ENCODE measurements at regions not wholly inside any gene's neighbourhood (a gene's known extent, or its start where the extent isn't known, plus 50 kb on each side); places are given as distances from the start of the nearest gene placed in this dataset.

DNA sequence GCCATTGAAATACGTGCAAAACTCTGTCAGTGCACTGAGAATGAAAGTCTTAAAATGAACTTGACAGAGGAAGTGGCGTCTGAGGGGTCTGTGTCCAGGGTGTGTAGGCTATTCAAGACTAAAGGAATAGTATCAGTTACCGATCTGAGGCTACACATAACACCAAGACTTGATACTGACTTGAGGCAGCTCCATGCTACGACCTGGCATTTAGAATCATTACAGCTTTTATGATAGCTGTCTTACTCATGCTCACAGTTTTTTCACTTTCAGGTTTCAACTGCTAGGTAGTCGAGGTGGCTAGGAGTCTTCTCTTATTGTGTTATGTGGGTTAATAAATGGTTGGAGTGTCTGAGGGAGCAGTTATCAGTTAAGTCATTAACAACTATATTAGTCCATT lies 92.8 kb upstream of the SLCO6A1 start:
- TF ChIP-seq RELA (CRISPR knock-in tag; IDR thresholded peaks at IDR 0.05; ENCODE audit: borderline replicate concordance) (no peak), SP1 (CRISPR knock-in tag; conservative IDR thresholded peaks at IDR 0.05) (no peak), CTCF (IDR thresholded peaks at IDR 0.05) (no peak), CREM (CRISPR knock-in tag; IDR thresholded peaks at IDR 0.05) (no peak), ZNF416 (CRISPR knock-in tag; IDR thresholded peaks at IDR 0.05) (no peak), NR3C1 (CRISPR knock-in tag; conservative IDR thresholded peaks at IDR 0.05; ENCODE audit: low read depth) (no peak), ELF4 (CRISPR knock-in tag; IDR thresholded peaks at IDR 0.05; ENCODE audit: low read depth) (no peak), ZNF232 (CRISPR knock-in tag; IDR thresholded peaks at IDR 0.05) (no peak), ZNF263 (CRISPR knock-in tag; IDR thresholded peaks at IDR 0.05; ENCODE audit: low read depth) (no peak), USF2 (CRISPR knock-in tag; IDR thresholded peaks at IDR 0.05) (no peak), ESRRA (CRISPR knock-in tag; IDR thresholded peaks at IDR 0.05; ENCODE audit: borderline replicate concordance) (no peak), OVOL2 (CRISPR knock-in tag; IDR thresholded peaks at IDR 0.05; ENCODE audit: borderline replicate concordance) (no peak), TCF7 (CRISPR knock-in tag; IDR thresholded peaks at IDR 0.05; ENCODE audit: low read depth) (no peak)
- TF ChIP-seq, protein P1, sequence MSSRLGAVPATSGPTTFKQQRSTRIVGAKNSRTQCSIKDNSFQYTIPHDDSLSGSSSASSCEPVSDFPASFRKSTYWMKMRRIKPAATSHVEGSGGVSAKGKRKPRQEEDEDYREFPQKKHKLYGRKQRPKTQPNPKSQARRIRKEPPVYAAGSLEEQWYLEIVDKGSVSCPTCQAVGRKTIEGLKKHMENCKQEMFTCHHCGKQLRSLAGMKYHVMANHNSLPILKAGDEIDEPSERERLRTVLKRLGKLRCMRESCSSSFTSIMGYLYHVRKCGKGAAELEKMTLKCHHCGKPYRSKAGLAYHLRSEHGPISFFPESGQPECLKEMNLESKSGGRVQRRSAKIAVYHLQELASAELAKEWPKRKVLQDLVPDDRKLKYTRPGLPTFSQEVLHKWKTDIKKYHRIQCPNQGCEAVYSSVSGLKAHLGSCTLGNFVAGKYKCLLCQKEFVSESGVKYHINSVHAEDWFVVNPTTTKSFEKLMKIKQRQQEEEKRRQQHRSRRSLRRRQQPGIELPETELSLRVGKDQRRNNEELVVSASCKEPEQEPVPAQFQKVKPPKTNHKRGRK (CRISPR knock-in tag; IDR thresholded peaks at IDR 0.05; ENCODE audit: borderline replicate concordance), result no peak

Measured in WTC11 (cell line).